DND-41 (cell line): ENCODE measurements at regions not wholly inside any gene's neighbourhood (a gene's known extent, or its start where the extent isn't known, plus 50 kb on each side); places are given as distances from the start of the nearest gene placed in this dataset.

Experiments
- ATAC-seq: fragments of 200-7000 bp; cut with Tn5 transposase; 3 replicates; pipeline ENCODE4 v1.9.1; 2021; ENCODE audit warnings: low read depth; ENCODE audit not compliant: insufficient read depth
- DNase-seq: peaks from one replicate; pipeline ENCODE4 v3.0.0-alpha.2; 2020
- H2AFZ ChIP-seq: 2 replicates; pipeline ENCODE4 v1.6.0; 2012; ENCODE audit warnings: low read depth, low read length
- H3K27ac ChIP-seq: 2 replicates; pipeline ENCODE4 v1.5.1; 2012; ENCODE audit warnings: low read length, inconsistent platforms
- H3K27me3 ChIP-seq: fragments of 200-600 bp; sonication (generic); 2 replicates; pipeline ENCODE4 v1.6.0; 2012; ENCODE audit warnings: low read length, mild to moderate bottlenecking, inconsistent platforms; ENCODE audit not compliant: insufficient read depth, poor library complexity
- H3K36me3 ChIP-seq: 2 replicates; pipeline ENCODE4 v1.5.1; 2012; ENCODE audit warnings: low read length, inconsistent platforms; ENCODE audit not compliant: insufficient read depth
- H3K4me1 ChIP-seq: 2 replicates; pipeline ENCODE4 v1.5.1; 2012; ENCODE audit warnings: mild to moderate bottlenecking, low read length; ENCODE audit not compliant: insufficient read depth
- H3K4me2 ChIP-seq: 2 replicates; pipeline ENCODE4 v1.6.0; 2012; ENCODE audit warnings: mild to moderate bottlenecking, moderate library complexity, low read length, inconsistent platforms; ENCODE audit not compliant: insufficient read depth
- H3K4me3 ChIP-seq, 2 experiments: fragments of 200-600 bp in 1 of 2; shearing (Covaris generic) in 1 of 2; 2 replicates each; pipeline ENCODE4 v1.5.1; 2012 to 2016; ENCODE audit warnings: inconsistent platforms in 2 of 2, low read length in 2 of 2, mild to moderate bottlenecking in 2 of 2, low read depth in 1 of 2, moderate library complexity in 1 of 2
- H3K79me2 ChIP-seq: 2 replicates; pipeline ENCODE4 v1.6.0; 2012; ENCODE audit warnings: low read length, inconsistent platforms; ENCODE audit not compliant: insufficient read depth
- H3K9ac ChIP-seq: 2 replicates; pipeline ENCODE4 v1.6.0; 2012; ENCODE audit warnings: low read depth, mild to moderate bottlenecking, inconsistent platforms, low read length, moderate library complexity
- H3K9me3 ChIP-seq: 2 replicates; pipeline ENCODE4 v1.5.1; 2012; ENCODE audit warnings: low read length, moderate library complexity, mild to moderate bottlenecking, inconsistent platforms; ENCODE audit not compliant: insufficient read depth, severe bottlenecking
- H4K20me1 ChIP-seq: 2 replicates; pipeline ENCODE4 v1.6.0; 2012; ENCODE audit warnings: low read length; ENCODE audit not compliant: insufficient read depth
- EZH2 ChIP-seq: IDR thresholded peaks from 3 replicates; pipeline ENCODE4 v1.6.1; 2012; ENCODE audit warnings: borderline replicate concordance, low read depth, mild to moderate bottlenecking, moderate library complexity, low read length, inconsistent platforms; ENCODE audit not compliant: severe bottlenecking
- TF ChIP-seq, protein P1 (sequence below): IDR thresholded peaks from 2 replicates; pipeline ENCODE4 v1.5.1; 2012; ENCODE audit warnings: borderline replicate concordance, low read length, moderate library complexity, mild to moderate bottlenecking; ENCODE audit not compliant: poor library complexity, severe bottlenecking; ENCODE audit errors: extremely low read depth

DNA sequence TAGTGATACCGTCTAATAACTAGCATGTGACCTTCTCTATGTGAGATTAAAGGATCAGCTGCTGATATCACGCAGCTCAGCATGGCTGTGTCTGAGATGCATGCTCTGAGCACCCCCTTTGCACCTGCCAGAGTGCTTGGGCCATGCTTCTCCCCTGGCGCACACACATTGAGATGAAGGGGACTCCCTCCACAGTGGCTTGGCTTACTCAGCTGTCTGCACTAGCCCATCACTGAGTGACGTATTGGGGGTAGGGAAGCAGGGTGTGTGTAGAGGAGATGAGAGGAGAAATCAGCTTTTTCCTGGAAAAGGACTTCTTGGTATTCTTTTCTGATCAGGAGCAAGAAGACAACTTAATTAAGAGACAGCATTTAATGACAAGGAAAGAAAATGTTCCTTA is 216.5 kb downstream of the BLID start:
- Histone ChIP-seq H4K20me1 (no peaks in the 10 kb centered on the region), H2AFZ (no peak overlapping the region), H3K4me2 (no peak overlapping the region), H3K27ac (no peak overlapping the region), H3K4me3 (no peak overlapping the region), H3K9me3 (no peaks in the 10 kb centered on the region), H3K4me1 (no peaks in the 10 kb centered on the region), H3K79me2 (no peaks in the 10 kb centered on the region), H3K27me3 (no peaks in the 10 kb centered on the region), H3K36me3 (no peaks in the 10 kb centered on the region), H3K9ac (no peak overlapping the region)
- no peak for DNase-seq
- TF ChIP-seq, protein P1, sequence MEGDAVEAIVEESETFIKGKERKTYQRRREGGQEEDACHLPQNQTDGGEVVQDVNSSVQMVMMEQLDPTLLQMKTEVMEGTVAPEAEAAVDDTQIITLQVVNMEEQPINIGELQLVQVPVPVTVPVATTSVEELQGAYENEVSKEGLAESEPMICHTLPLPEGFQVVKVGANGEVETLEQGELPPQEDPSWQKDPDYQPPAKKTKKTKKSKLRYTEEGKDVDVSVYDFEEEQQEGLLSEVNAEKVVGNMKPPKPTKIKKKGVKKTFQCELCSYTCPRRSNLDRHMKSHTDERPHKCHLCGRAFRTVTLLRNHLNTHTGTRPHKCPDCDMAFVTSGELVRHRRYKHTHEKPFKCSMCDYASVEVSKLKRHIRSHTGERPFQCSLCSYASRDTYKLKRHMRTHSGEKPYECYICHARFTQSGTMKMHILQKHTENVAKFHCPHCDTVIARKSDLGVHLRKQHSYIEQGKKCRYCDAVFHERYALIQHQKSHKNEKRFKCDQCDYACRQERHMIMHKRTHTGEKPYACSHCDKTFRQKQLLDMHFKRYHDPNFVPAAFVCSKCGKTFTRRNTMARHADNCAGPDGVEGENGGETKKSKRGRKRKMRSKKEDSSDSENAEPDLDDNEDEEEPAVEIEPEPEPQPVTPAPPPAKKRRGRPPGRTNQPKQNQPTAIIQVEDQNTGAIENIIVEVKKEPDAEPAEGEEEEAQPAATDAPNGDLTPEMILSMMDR: no peak
- TF ChIP-seq EZH2: no peak
- ATAC-seq: no peak

DNA sequence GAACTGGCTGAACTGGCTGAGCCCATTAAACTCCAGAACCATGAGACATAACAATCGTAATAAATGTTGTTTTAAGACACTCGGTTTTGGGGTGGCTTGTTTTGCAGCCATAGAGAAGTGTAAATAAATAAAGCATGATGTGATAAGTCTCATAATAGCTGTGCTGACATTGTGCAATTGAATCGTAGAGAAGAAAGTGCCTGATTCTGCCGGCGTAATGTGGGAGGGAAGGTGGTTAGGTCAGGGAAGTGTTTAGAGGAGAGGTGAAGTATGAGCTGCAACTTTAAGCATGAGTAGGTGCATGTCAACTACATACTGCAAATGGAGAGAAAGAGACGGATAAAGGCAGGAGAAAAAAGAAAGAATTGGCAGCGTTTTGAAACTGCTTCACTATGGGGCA is 217.1 kb downstream of the BLID start:
- no peak for DNase-seq
- H3K4me2 ChIP-seq: no peak overlapping the region
- no peak overlapping the region for H3K27ac ChIP-seq
- H3K79me2 ChIP-seq: no peaks in the 10 kb centered on the region
- no peaks in the 10 kb centered on the region for H3K9me3 ChIP-seq
- H3K4me3 ChIP-seq: no peak overlapping the region
- no peak for ATAC-seq
- H3K36me3 ChIP-seq: no peaks in the 10 kb centered on the region
- H2AFZ ChIP-seq: no peak overlapping the region
- no peaks in the 10 kb centered on the region for H3K27me3 ChIP-seq
- TF ChIP-seq, protein P1: no peak
- TF ChIP-seq EZH2: no peak
- H3K4me1 ChIP-seq: no peaks in the 10 kb centered on the region
- H4K20me1 ChIP-seq: no peaks in the 10 kb centered on the region
- no peak overlapping the region for H3K9ac ChIP-seq

DNA sequence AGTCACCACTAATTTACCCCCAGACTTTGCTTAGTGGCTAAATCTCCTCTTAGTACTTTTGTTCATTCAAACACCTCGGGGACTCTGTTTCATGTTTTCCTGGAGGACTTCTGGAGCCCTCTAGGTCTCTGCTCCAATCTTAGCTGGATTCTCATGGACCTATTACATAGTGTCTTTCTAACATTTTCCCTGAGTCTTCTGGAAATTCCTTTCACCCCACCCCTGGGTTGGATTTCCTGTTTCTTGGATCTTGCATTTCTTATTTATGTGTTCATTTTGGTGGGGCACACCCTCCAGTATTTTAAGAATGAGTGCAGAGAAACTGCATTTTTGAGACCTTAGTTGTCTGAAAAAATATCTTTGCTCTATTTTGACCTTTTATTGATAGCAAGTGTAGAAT is 220.1 kb downstream of the BLID start:
- TF ChIP-seq, protein P1: no peak
- no peak for TF ChIP-seq EZH2
- DNase-seq (no peak), ATAC-seq (no peak)
- H4K20me1 ChIP-seq: no peaks in the 10 kb centered on the region
- no peak overlapping the region for H2AFZ ChIP-seq
- H3K9ac ChIP-seq: no peak overlapping the region
- no peak overlapping the region for H3K4me3 ChIP-seq
- no peaks in the 10 kb centered on the region for H3K79me2 ChIP-seq
- H3K27ac ChIP-seq: no peak overlapping the region
- H3K4me2 ChIP-seq: no peak overlapping the region
- H3K36me3 ChIP-seq: no peaks in the 10 kb centered on the region
- peaks cover 2% of the 10 kb centered on the region for H3K27me3 ChIP-seq
- no peaks in the 10 kb centered on the region for H3K4me1 ChIP-seq
- H3K9me3 ChIP-seq: no peaks in the 10 kb centered on the region

DNA sequence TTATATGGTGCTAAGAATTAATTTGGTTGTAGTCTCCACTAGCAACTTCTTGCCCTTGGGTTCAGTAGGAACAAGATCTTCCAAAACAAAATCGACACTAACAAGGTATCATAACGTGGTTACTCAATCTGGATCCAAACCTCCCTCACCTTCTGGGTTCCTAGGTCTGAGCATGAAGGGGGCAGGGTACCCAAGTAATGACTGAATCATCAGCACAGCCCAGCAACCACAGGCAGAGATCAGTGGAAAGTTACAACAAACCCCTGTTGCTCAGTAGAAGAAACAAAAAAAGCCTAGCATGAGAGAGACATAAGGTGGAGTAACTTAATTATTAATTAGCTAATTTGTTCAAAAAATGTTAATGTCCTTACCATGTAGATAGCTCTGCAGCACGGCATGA is 221.4 kb downstream of the BLID start:
- Histone ChIP-seq H2AFZ (no peak overlapping the region), H3K9ac (no peak overlapping the region)

More for the DNA sequence above, 221.4 kb downstream of the BLID start:
- Histone ChIP-seq H3K9me3 (no peaks in the 10 kb centered on the region), H3K27ac (no peak overlapping the region), H3K27me3 (peaks cover 2% of the 10 kb centered on the region), H3K4me1 (no peaks in the 10 kb centered on the region), H3K36me3 (no peaks in the 10 kb centered on the region), H3K4me3 (no peak overlapping the region), H3K4me2 (no peak overlapping the region), H4K20me1 (no peaks in the 10 kb centered on the region), H3K79me2 (no peaks in the 10 kb centered on the region)
- DNase-seq (no peak), ATAC-seq (no peak)
- TF ChIP-seq, protein P1: no peak
- TF ChIP-seq EZH2: no peak
